Body of pancreas (tissue), 4 donors: ENCODE measurements at regions not wholly inside any gene's neighbourhood (a gene's known extent, or its start where the extent isn't known, plus 50 kb on each side); places are given as distances from the start of the nearest gene placed in this dataset.

Experiments used
- CTCF ChIP-seq, 7 experiments: fragments of 450-650 bp in 4 of 7; fragments of 200-600 bp in 3 of 7; sonication (generic) in 3 of 7; IDR thresholded peaks; one replicate each; pipeline ENCODE4 v1.5.1; 2016 to 2019; ENCODE audit warnings: antibody characterized with exemption in 7 of 7
- POLR2A ChIP-seq, 3 donors: fragments of 450-650 bp; IDR thresholded peaks; one replicate each; pipeline ENCODE4 v1.6.1; 2016; ENCODE audit warnings: antibody characterized with exemption in 3 of 3, mild to moderate bottlenecking in 2 of 3

DNA sequence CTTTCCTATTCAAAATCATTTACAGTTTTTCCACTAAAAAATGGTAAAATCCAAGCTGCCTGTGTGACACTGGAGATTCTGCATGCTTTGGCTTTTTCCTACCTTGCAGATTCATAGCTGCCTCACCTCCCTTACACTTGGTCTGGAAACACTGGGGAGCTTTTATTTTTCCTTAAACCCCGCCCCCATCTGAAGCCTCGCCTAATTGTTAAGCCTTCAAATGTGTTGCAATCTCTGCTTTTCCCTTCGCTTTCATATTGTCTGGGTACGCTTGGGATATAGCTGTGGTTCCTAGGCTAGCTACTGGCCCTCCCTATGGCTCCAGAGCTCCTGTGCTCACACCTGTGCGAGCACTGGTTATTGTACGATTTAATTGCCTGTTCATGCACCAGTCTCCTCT is 942.4 kb upstream of the GYPC start:
- TF ChIP-seq CTCF (IDR thresholded peaks at IDR 0.05): no peak
- no peak for TF ChIP-seq POLR2A (IDR thresholded peaks at IDR 0.05)
